ENCODE measurements at regions not wholly inside any gene's neighbourhood (a gene's known extent, or its start where the extent isn't known, plus 50 kb on each side); places are given as distances from the start of the nearest gene placed in this dataset.

DNA sequence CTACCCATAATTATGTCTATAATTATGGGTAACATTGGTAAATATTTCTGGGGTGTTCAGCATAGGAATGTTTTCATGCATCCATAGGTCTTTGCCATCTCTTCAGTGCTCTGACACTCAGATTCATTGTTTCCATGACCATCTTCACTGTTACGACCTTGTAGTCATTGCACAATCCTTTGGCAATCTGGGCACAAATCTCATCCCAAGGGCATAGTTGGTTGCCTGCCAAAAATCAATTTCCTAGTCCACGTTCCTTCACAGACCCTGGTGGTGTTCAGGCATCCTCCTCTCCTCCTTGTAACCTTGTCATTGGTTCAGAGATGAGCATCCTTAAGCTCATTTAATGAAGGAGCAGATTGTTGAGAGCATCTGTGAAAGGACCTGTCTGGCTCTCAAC is 1400.7 kb downstream of the CDH12 start:
- no peak for FAIRE-seq
- H3K36me3 ChIP-seq (ENCODE audit: control insufficient read depth in 2 of 2, extremely low read depth in 1 of 2, insufficient read depth in 2 of 2, low read length in 2 of 2), result no peaks in the 10 kb centered on the region
- no peak overlapping the region for H2AFZ ChIP-seq (ENCODE audit: low read depth, low read length)
- dilution Hi-C loops (cut with MboI; ENCODE audit: extremely low pct_ligation_motif_present, low sequenced_read_pairs) (no loop called here), intact Hi-C loops (cut with micrococcal nuclease) (no loop called here)
- ChIA-PET POLR2A (no interaction called here), CTCF (no interaction called here)
- H3K4me3 ChIP-seq (replicated peaks in 1 of 3; ENCODE audit: insufficient read depth in 1 of 3, low read depth in 1 of 3, low read length in 3 of 3), result no peak overlapping the region
- no peaks in the 10 kb centered on the region for H3K27me3 ChIP-seq (ENCODE audit: control insufficient read depth in 2 of 2, insufficient read depth in 2 of 2, low read length in 2 of 2)
- DNase-seq (ENCODE audit: low read depth, low spot score), result no peak
- no peak overlapping the region for H3K9ac ChIP-seq (replicated peaks; ENCODE audit: extremely low read depth, insufficient read depth, low read length)
- peaks cover 2% of the 10 kb centered on the region for H4K20me1 ChIP-seq (replicated peaks; ENCODE audit: control insufficient read depth, extremely low read depth, insufficient read depth, low read length)
- no peak for TF ChIP-seq GATA2 (IDR thresholded peaks at IDR 0.05; ENCODE audit: insufficient read depth, insufficient read length, low read depth, low read length)
- no peak for TF ChIP-seq POLR2AphosphoS5 (IDR thresholded peaks at IDR 0.05; ENCODE audit: insufficient read depth, low read depth, low read length)
- TF ChIP-seq MYC (IDR thresholded peaks at IDR 0.05; ENCODE audit: low read depth, low read length), result no peak
- no peak for TF ChIP-seq POLR2A (IDR thresholded peaks at IDR 0.05; ENCODE audit: low read depth, low read length)
- TF ChIP-seq, protein P1, sequence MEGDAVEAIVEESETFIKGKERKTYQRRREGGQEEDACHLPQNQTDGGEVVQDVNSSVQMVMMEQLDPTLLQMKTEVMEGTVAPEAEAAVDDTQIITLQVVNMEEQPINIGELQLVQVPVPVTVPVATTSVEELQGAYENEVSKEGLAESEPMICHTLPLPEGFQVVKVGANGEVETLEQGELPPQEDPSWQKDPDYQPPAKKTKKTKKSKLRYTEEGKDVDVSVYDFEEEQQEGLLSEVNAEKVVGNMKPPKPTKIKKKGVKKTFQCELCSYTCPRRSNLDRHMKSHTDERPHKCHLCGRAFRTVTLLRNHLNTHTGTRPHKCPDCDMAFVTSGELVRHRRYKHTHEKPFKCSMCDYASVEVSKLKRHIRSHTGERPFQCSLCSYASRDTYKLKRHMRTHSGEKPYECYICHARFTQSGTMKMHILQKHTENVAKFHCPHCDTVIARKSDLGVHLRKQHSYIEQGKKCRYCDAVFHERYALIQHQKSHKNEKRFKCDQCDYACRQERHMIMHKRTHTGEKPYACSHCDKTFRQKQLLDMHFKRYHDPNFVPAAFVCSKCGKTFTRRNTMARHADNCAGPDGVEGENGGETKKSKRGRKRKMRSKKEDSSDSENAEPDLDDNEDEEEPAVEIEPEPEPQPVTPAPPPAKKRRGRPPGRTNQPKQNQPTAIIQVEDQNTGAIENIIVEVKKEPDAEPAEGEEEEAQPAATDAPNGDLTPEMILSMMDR (IDR thresholded peaks at IDR 0.05; ENCODE audit: extremely low read depth in 1 of 2, insufficient read depth in 1 of 2, low read depth in 1 of 2, low read length in 2 of 2), result no peak
- H3K4me1 ChIP-seq (ENCODE audit: control insufficient read depth, extremely low read depth, insufficient read depth, low read length), result no peaks in the 10 kb centered on the region
- BruUV-seq (replicated peaks), result no TSS peak
- no peaks in the 10 kb centered on the region for H3K79me2 ChIP-seq (ENCODE audit: control insufficient read depth, insufficient read depth, low read length)
- no peak overlapping the region for H3K4me2 ChIP-seq (ENCODE audit: insufficient read depth, low read length)
- no peaks in the 10 kb centered on the region for H3K9me1 ChIP-seq (replicated peaks; ENCODE audit: control insufficient read depth, extremely low read depth, insufficient read depth, low read length)
- H3K9me3 ChIP-seq (replicated peaks; ENCODE audit: control insufficient read depth, insufficient read depth, low read length), result no peaks in the 10 kb centered on the region
- no peak overlapping the region for H3K27ac ChIP-seq (ENCODE audit: insufficient read depth, low read depth, low read length)

- no peak for TF ChIP-seq POLR2A (IDR thresholded peaks at IDR 0.05; ENCODE audit: low read depth, low read length)
- no peaks in the 10 kb centered on the region for H3K36me3 ChIP-seq (ENCODE audit: control insufficient read depth in 2 of 2, extremely low read depth in 1 of 2, insufficient read depth in 2 of 2, low read length in 2 of 2)
- H3K9me3 ChIP-seq (replicated peaks; ENCODE audit: control insufficient read depth, insufficient read depth, low read length), result no peaks in the 10 kb centered on the region
- H3K79me2 ChIP-seq (ENCODE audit: control insufficient read depth, insufficient read depth, low read length), result no peaks in the 10 kb centered on the region
- H4K20me1 ChIP-seq (replicated peaks; ENCODE audit: control insufficient read depth, extremely low read depth, insufficient read depth, low read length), result no peaks in the 10 kb centered on the region
- BruUV-seq (replicated peaks), result no TSS peak
- intact Hi-C loops (cut with micrococcal nuclease), result no loop called here
- no peak overlapping the region for H3K27ac ChIP-seq (ENCODE audit: insufficient read depth, low read depth, low read length)
- DNase-seq (ENCODE audit: low read depth, low spot score) (no peak), FAIRE-seq (no peak)
- H3K4me2 ChIP-seq (ENCODE audit: insufficient read depth, low read length), result no peak overlapping the region
- no peak overlapping the region for H3K9ac ChIP-seq (replicated peaks; ENCODE audit: extremely low read depth, insufficient read depth, low read length)
- no peaks in the 10 kb centered on the region for H3K4me1 ChIP-seq (ENCODE audit: control insufficient read depth, extremely low read depth, insufficient read depth, low read length)
- no peaks in the 10 kb centered on the region for H3K9me1 ChIP-seq (replicated peaks; ENCODE audit: control insufficient read depth, extremely low read depth, insufficient read depth, low read length)
- CTCF ChIA-PET, result no interaction called here
- no peak overlapping the region for H3K4me3 ChIP-seq (replicated peaks in 1 of 3; ENCODE audit: insufficient read depth in 1 of 3, low read depth in 1 of 3, low read length in 3 of 3)
- dilution Hi-C loops (cut with MboI; ENCODE audit: extremely low pct_ligation_motif_present, low sequenced_read_pairs), result no loop called here
- POLR2A ChIA-PET, result no interaction called here
- H3K27me3 ChIP-seq (ENCODE audit: control insufficient read depth in 2 of 2, insufficient read depth in 2 of 2, low read length in 2 of 2), result no peaks in the 10 kb centered on the region
- no peak overlapping the region for H2AFZ ChIP-seq (ENCODE audit: low read depth, low read length)
These were observed 1420.5 kb downstream of the CDH12 start for GRCh38 chr5:21432646-21433045.

Data from endothelial cell of umbilical vein (primary cell).